HG02852 (cell line): ENCODE measurements at regions not wholly inside any gene's neighbourhood (a gene's known extent, or its start where the extent isn't known, plus 50 kb on each side); places are given as distances from the start of the nearest gene placed in this dataset.
"Not testable (repeated sequence)": the region's sequence is repeated elsewhere in the genome, so short reads cannot be mapped to it uniquely, and the experiment has no call there.

Experiments
- ATAC-seq: cut with Tn5 transposase; IDR thresholded peaks from one replicate; pipeline ENCODE4 v1.9.1; 2021; ENCODE audit warnings: mild to moderate bottlenecking, moderate library complexity; ENCODE audit not compliant: unreplicated experiment

DNA sequence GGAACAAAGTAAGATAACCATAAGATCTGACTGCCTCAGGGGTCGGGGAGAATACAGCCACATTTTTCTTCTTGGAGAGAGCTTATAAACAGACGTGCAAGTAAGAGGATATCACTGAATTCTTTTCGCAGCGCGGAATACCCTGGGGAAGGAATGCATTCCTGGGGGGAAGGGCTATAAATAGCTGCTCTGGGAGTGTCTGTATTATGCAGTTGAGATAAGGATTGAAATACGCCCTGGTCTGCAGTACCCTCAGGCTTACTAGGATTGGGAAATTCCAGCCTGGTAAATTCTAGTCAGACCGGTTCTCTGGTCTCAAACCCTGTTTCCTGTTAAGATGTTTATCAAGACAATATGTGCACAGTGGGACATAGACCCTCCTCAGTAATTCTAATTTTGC lies 1491.7 kb upstream of the RAG2 start:
- no peak for ATAC-seq

DNA sequence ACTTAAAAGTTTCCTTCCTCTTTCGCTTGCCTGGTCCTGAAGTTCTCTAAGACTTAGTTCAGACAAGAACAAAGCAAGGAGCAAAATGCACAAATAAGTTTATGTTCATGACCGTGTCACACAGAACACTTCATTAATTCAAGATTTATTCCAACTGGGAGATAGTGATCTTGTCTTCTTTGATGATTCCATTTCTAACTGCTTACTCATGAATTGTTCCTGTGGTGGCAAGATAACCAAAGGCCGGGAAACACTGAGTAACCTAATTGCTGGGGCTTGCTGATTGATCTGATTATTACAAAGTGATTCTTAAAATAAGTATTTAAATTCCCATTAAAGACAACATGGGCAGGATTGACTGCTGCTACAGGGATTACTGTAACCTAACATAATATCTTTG lies 1462.9 kb upstream of the RAG2 start:
- no peak for ATAC-seq

DNA sequence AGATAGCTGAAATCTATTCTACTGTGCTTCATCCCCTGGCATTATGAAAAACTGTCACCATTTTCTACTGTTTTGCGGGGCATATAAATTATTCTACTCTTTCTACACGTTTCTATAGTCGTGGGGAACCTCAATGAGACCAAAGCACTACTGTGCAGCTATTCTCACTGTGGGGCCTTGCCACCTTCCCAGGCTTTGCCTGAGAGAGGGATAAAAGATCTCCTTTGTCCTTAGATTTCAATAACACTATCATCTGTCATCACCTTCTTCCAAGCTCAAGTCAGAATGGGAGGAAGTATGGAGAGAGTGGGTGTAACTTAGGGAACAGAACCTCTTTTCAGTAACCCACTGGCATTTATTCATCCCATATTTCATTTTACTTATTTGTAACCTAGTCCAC lies 1462.1 kb upstream of the RAG2 start:
- ATAC-seq: no peak

DNA sequence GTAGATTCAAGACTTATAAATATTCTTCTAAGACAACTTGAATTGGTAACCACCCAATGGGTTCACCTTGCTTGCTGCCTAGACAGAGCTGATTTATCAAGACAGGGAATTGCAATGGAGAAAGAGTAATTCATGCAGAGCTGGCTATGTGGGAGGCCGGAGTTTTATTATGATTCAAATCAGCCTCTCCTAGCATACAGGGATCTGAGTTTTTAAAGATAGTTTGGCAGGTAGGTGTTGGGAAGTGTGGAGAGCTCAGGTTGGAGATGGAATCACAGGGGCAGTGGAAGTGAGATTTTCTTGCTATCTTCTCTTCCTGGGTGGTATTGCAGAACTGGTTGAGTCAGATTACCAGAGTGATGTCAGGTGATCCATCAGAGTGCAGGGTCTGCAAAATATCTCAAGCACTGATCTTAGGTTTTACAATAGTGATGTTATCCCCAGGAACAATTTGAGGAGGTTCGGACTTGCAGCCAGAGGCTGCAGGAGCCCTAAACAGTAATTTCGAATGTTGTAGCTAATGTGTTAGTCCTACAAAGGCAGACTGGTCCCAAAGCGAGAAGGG lies 1448.6 kb upstream of the RAG2 start:
- no peak for ATAC-seq

DNA sequence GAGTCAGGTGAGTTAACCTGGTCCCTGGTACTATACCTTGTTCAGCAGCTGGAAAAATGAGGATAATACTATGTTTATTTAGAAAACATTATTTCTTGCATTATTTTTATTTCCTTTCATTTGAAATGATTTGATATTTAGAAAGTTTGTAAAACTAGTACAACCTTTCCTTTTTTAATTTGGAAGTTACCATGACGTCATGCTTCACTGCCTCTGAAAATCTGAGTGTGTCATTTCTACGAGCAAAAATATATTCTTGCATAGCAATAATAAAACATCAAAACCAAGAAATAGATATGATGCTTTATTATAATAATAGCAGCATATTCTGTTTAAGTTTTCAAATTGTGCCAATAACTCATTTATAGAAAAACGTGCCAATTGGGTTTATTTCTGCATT lies 1445.0 kb upstream of the RAG2 start:
- ATAC-seq: no peak

DNA sequence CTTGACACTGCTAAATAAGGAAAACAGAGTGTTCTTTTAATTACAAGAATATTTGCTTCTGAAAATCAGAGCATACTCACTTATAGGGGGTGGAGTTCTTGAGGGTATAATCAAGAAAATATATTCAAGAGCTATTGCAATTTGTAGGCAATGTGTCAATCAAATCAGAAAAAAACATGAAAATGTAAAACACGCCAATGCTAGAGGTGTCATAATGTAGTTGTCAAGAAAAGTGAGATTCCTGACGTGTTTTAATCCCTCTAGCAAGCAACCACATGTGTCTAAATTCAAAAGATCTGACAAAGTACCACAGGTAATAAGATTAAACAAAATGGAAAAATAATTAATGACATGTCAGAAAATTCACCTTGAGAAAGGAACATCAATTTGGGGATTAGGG lies 1440.7 kb upstream of the RAG2 start:
- no peak for ATAC-seq

DNA sequence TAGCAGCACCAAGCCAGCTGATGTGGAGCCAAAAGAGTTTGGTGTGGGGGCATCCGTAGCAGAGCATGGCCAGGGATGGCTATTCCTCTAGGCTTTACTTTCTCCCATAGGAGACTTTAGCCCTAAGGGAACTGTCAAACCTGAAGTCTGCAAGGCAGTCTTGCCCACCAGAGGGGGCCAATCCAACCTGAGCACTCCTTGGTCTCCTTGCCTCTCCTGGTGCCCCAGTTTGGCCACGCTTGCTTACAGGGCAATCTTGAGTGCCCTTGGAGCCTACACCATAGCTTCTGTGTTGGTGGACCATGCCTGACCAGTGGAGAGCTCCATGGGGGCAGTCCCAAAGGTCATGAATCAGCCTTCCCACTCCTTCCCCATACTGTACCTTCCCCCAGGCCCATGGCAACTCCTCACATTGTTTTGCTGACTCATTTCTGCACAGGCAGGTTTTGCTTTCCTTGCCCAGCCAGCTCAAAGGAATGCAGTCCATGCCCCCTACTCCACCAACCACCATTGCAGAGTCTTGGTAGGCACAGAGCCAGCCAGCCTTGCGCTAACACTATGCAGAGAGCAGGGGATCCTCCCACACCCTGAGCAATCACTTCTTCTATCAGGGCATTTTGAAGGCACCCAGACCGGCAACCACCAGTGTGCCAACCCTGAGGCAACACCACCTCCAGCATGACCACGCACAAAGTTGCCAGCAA lies 1421.2 kb upstream of the RAG2 start:
- no peak for ATAC-seq

DNA sequence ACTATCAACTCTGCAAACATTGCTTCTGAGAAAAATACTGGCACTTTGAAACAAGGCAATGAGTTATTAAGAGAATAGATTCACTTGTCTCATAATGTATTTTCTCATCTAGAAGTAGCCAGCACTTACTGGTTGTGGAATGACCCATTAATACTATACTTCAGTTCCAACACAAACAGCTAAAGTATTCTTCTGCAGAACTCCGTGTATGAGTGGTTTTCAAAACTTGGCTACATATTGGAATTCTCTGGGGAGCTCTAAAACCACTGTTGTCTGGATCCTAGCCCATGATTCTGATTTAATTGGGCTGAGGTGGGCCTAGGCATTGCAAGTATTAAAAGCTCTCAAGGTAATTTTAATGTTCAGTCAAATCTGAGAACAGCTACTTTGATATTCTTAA lies 1416.4 kb upstream of the RAG2 start:
- ATAC-seq: no peak

DNA sequence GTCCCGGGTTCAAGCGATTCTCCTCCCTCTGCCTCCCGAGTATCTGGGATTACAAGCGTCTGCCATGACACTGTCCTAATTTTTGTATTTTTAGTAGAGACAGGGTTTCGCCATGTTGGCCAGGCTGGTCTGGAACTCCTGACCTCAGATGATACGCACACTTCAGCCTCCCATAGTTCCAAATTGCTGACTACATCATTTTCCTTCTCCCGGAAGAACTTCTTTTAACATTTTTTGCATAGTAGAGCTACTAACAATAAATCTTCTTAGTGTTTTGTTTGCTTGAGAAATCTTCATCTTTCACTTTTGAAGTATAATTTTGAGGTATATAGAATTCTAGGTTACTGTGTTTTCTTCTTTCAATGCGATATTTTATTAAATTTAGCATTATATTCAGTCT lies 1415.1 kb upstream of the RAG2 start:
- no peak for ATAC-seq

DNA sequence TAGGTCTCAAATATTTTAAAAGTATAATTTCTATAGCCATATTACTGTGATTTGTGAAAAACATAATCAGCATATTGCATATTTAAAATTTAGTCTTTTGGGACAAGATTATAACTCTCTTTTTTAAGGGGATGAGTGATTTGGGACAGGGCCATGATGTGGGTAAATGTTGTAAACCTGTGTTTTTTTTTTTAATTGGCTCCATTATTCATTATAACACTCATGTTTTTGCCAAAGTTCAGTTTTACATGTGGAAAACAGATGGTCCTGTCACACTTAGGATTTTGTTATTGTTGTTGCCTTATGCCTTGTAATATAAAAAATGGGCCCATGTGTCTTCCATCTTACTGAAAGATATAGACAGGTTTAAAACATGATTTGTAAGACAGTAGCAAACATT lies 1413.5 kb upstream of the RAG2 start:
- no peak for ATAC-seq

DNA sequence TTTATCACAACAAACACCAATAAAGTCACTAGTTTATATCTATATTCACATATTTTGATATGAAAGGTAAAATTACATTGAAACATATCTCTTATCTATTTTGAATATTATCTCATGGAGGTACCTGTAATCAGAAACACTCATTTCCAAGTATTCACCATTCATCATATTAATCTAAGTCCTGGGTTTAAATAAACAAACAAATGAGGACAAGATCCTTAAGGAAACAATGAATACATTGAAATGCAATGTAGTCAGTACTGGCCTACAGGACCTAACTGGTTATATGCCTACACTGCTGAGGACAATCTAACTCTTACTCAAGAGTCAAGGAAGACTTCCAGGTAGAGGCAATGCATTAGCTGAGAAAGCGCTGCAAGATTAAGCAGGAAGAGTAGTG lies 1411.9 kb upstream of the RAG2 start:
- no peak for ATAC-seq

DNA sequence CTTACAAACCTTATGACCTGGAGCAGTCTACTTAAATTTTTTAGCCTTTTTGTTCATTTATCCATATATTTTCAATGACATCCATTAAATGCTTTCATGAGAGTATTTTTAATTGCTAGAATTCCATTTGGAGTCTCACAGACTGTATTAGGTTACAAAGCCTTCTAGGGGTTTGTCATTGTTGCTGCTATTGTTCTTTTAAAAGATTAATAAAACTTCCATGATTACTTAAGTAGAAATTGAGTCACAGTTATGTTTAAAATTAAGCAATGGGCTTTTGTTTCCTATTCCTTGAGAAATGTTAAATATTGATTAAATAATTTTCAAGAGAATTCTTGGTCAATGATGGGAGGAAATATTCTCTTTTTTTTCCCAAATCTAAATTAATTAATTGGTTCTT lies 1408.4 kb upstream of the RAG2 start:
- ATAC-seq: no peak

DNA sequence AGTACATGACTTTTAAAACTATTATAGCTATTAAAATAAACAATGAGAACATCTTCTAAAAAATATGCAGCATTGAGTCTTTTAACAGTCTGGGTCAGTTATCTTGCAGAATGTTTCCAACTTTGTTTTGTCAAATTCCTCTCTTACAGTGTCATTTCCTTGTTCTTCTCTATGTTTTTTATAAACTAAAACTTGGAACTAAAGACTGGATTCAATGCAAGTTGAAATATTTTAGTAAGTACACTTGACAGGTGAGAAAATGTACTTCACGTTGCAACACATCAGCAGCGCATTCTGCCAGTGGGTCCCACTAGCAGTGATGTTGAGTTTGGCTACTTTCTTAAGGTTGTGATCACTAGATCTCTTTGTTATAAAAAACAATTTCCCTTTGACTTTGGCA lies 1407.6 kb upstream of the RAG2 start:
- ATAC-seq: no peak

DNA sequence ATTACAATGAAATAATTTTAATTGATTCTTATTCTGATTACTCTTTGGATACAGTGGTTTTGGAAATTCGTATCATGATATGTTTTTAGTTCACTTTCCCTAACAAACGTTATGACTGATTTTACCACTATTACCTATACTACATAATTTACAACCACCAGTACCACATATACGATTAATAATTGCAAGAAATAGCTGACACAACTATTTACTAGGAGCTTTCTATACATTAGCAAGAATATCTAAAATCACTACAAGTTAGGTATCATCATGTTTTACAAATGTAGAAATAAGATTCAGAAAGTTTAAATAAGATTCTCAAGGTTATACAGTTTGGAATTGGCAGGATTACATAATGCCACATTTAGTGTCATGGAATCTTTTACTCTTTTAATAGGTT lies 1401.1 kb upstream of the RAG2 start:
- ATAC-seq: no peak

DNA sequence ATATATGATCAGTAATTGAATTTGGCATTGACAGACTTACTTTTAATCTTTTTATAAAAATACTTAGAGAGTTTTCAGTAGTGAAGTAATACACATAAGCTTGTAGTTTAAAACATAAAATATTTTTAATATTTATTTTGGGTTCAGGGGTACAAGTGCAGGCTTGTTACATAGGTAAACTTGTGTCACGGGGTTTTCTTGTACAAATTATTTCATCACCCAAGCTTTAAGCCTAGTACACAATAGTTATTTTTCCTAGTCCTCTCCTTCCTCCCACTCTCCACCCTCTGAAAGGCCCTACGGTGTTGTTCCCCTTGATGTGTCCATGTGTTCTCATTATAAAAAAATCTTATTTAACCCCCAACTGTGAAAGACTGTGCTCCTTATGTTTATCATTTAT lies 1397.8 kb upstream of the RAG2 start:
- no peak for ATAC-seq

DNA sequence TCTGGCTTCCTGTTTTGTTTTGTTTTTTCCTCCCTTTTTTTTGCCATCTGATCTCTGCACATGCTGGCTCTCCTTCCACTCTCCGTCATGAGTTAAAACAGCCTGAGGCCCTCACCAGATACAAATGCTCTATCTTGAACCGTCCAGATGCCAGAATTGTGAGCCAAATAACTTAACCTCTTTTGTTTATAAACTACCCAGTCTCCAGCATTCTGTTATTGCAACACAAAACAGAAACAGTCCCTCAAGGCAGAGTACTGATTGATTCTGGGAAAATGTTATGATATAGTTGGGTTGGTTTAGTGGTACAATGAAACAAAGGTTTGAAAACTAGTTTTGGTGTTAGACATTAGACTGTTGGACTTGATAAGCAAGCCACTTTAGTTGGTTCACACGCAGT lies 1390.0 kb upstream of the RAG2 start:
- no peak for ATAC-seq

DNA sequence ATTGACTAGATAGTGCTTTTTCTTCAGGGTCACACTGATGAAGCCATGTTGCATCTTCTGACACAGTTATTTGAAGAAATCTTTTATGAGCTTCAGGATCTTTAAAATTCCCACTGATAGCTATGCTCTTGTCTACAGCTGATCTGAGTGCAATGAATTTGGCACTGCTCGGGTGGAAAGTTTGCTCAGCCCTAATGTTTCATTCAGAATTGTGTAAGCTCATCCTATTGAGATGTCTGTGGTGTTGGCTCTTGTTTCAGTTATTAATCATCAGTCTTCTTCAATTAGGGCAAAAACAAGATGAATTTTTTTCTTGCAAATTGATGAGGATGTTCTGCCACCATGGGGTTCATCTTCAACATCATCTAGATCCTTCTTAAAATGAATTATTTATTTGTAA lies 1387.0 kb upstream of the RAG2 start:
- ATAC-seq: no peak

DNA sequence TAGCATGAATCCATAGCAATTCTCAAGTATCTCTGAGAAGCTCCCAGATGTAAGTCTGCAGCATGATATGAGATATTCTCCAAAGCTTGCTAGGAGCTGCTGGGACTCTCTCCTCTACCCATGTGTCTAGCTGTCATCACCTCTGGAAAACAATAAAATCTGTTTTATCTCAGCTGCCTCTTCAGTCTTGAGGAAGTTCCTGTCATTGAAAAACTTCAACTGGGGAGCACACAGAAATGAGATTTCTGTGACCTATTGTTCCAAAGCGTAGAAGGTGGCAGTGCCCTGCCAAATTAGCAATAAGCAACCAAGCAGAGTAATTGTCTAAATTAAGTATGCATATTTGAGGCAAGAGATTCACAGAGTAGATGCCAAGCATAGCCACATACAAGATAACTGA lies 1380.6 kb upstream of the RAG2 start:
- no peak for ATAC-seq

DNA sequence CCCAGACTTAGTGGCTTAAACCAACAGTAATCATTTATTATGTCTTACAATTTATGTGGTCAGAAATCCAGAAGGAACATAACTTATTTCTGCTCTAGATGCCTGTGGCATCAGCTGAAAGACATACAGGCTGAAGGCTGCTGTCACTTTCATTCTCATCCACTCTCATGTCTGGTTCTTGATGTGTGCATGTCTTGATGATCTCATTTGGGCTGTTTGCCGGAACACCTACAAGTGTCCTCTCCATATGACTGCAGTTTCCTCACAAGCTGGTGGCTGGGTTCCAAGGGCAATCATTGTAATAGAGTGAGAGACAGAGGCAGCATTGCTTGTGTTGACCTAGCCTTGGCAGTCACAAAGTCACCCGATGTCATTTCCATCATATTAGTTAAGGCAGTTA lies 1375.9 kb upstream of the RAG2 start:
- ATAC-seq: no peak

DNA sequence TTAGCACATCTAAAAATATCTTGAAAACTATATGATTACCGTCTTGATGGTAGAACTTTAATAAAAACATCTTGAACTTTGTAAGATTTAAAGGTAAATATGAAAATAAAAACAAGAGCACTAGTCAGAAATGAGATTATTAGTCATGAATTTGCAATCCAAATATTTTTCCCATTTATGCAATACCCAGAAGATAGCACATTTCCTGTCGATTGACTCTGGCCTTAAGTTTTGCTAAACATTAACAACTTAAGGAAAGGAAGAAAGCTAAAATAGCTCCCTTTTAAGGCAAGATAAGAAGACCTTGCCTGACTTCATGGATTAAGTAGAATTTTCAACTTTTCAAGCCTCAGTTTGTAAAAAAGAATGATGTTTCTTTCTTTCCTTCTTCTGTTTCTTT lies 1374.7 kb upstream of the RAG2 start:
- no peak for ATAC-seq

DNA sequence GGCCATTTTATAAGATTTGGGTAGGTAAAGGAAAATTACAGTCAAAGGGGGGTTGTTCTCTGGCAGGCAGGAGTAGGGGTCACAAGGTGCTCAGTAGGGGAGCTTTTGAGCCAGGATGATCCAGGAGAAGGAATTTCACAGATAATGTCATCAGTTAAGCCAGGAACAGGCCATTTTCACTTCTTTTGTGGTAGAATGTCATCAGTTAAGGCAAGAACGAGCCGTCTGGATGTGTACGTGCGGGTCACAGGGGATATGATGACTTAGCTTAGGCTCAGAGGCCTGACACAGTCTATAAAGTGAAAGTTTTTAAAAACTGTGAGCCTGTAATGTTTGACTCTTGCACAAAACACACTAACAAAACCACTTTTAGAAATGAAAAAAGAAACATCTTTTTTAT lies 1371.3 kb upstream of the RAG2 start:
- not testable (repeated sequence) for ATAC-seq

DNA sequence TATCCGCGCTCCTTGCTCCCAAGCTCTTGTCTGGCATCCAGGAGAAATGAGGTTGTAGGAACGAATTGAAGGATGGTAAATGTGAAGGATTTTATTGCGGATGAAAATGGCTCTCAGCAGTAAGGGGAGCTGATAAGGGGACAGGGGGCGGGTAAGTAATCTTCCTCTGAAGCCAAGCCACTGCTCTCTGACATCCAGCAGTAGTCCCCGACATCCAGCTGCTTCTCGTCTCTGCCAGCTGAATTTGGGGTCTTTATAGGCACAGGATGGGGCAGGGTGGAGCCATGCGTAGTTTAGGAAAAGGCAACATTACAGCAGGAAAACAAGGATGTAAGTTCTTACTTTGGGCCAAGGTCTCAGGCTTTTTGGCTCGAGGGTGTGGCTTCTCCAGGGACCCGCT lies 1370.1 kb upstream of the RAG2 start:
- no peak for ATAC-seq

DNA sequence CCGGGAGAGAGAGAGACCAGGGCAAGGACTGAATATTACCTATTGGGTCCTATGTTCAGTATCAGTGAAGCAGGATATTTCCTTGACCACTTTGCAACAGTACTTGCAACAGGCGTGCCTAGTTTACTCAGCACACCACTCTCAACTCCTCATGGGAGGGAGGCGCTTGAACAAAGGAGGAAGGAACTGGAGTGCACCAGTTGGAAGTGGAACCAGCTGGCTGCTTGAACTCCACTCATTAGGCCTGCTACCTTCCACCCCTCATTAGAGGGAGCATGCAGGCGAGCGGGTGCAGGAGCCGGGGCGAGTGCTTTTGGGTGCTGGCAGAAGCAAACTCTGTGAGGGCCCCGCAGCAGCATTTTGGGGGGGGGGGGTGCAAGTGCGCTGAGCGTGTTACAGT lies 1369.6 kb upstream of the RAG2 start:
- ATAC-seq: no peak
